HG03095 (cell line): ENCODE measurements at regions not wholly inside any gene's neighbourhood (a gene's known extent, or its start where the extent isn't known, plus 50 kb on each side); places are given as distances from the start of the nearest gene placed in this dataset.
"Not testable (repeated sequence)": the region's sequence is repeated elsewhere in the genome, so short reads cannot be mapped to it uniquely, and the experiment has no call there.

Source experiments
- ATAC-seq: cut with Tn5 transposase; IDR thresholded peaks from one replicate; pipeline ENCODE4 v1.9.1; 2021; ENCODE audit warnings: moderate library complexity; ENCODE audit not compliant: unreplicated experiment

GRCh38 chr7:68410693-68411092, 1187.6 kb upstream of the AUTS2 start:
- not testable (repeated sequence) for ATAC-seq

GRCh38 chr7:68411742-68412141, 1186.5 kb upstream of the AUTS2 start:
- ATAC-seq, result no peak

GRCh38 chr7:68414631-68415425, 1183.4 kb upstream of the AUTS2 start:
- ATAC-seq, result no peak

GRCh38 chr7:68417002-68417401, 1181.3 kb upstream of the AUTS2 start:
- no peak for ATAC-seq

GRCh38 chr7:68417659-68418058, 1180.6 kb upstream of the AUTS2 start:
- no peak for ATAC-seq

- ATAC-seq, result no peak
Measured at GRCh38 chr7:68420342-68421192, 1177.7 kb upstream of the AUTS2 start.

- ATAC-seq, result no peak
Measured at GRCh38 chr7:68421712-68422111, 1176.6 kb upstream of the AUTS2 start.

- no peak for ATAC-seq
Measured at GRCh38 chr7:68422281-68422680, 1176.0 kb upstream of the AUTS2 start.

- no peak for ATAC-seq
Measured at GRCh38 chr7:68423356-68423755, 1174.9 kb upstream of the AUTS2 start.

GRCh38 chr7:68424658-68425297, 1173.5 kb upstream of the AUTS2 start:
- no peak for ATAC-seq

GRCh38 chr7:68425377-68425776, 1172.9 kb upstream of the AUTS2 start:
- no peak for ATAC-seq

- no peak for ATAC-seq
Measured at GRCh38 chr7:68429411-68430117, 1168.7 kb upstream of the AUTS2 start.

GRCh38 chr7:68432585-68432984, 1165.7 kb upstream of the AUTS2 start:
- ATAC-seq, result no peak

- no peak for ATAC-seq
Measured at GRCh38 chr7:68433462-68434070, 1164.7 kb upstream of the AUTS2 start.

- ATAC-seq, result no peak
Measured at GRCh38 chr7:68434857-68435256, 1163.4 kb upstream of the AUTS2 start.

GRCh38 chr7:68438016-68438415, 1160.3 kb upstream of the AUTS2 start:
- ATAC-seq, result no peak

- no peak for ATAC-seq
Measured at GRCh38 chr7:68438811-68439210, 1159.5 kb upstream of the AUTS2 start.

- ATAC-seq, result no peak
Measured at GRCh38 chr7:68439897-68440296, 1158.4 kb upstream of the AUTS2 start.

GRCh38 chr7:68440866-68441265, 1157.4 kb upstream of the AUTS2 start:
- no peak for ATAC-seq

- no peak for ATAC-seq
Measured at GRCh38 chr7:68441645-68442044, 1156.6 kb upstream of the AUTS2 start.
